ENCODE measurements at regions not wholly inside any gene's neighbourhood (a gene's known extent, or its start where the extent isn't known, plus 50 kb on each side); places are given as distances from the start of the nearest gene placed in this dataset.

DNA sequence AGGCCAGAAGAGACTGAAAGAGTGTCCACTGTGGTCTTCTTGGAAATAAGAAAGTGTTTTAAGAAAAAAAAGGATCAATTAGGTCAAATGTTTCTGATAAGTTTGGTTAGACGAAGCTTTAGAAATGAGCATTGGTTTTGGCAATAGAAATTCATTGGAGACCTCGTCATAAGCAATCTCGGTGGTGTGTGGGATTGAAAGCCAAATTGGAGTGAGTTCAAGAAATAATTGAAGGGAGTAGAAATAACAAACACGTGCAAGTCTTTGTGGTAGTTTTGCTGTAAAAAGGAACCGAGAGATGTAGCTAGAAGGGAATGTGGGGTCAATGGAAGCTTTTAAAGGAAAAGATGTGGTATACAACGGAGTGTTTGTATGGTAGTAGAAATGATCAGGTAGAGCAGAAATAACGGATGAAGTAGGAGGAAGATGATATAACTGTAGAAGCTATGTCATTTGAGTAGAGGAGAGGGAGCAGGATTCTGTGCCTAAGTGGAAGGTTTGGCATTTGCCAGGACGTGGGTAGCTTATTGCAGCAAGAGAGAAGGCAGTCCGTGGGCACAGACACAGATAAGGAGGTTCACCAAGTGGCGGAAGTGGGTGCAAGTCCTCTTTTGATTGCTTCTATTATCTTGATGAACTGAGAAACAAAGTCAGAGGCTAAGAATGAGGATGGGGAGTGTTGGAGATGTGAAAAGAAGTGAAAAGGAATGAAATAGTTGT, 146.2 kb downstream of the DACT1 start:
- ChIA-PET CTCF (ENCODE audit: partially characterized antibody) (interaction anchor here (1.5 kb wide), 1 partner anchor 11 kb away, joined by 4 read pairs; no protein-coding TSS in a partner anchor), POLR2A (ENCODE audit: partially characterized antibody) (no interaction called here)
- no peaks in the 10 kb centered on the region for H3K36me3 Mint-ChIP-seq
- H3K4me1 Mint-ChIP-seq, result no peaks in the 10 kb centered on the region
- Histone ChIP-seq H3K36me3 (ENCODE audit: insufficient read depth, low read length) (no peaks in the 10 kb centered on the region), H3K4me1 (ENCODE audit: insufficient read depth, low read length) (no peaks in the 10 kb centered on the region), H3K27ac (ENCODE audit: low read depth, low read length) (no peak overlapping the region), H3K9me3 (ENCODE audit: control insufficient read depth in 1 of 2, low read length in 2 of 2) (no peaks in the 10 kb centered on the region), H3K27me3 (ENCODE audit: insufficient read depth, low read length) (no peaks in the 10 kb centered on the region), H3K4me3 (ENCODE audit: low read length in 2 of 2) (no peak overlapping the region)
- no peak for DNase-seq
- no peak overlapping the region for H3K27ac Mint-ChIP-seq
- H3K4me3 Mint-ChIP-seq, result no peak overlapping the region
- peaks cover 0 to 2% (median 0%) of the 10 kb centered on the region in 8 donors for H3K9me3 Mint-ChIP-seq
- H3K27me3 Mint-ChIP-seq, result peaks cover 0 to 4% of the 10 kb centered on the region in 2 donors
- intact Hi-C loops (cut with micrococcal nuclease), result no loop called here

DNA sequence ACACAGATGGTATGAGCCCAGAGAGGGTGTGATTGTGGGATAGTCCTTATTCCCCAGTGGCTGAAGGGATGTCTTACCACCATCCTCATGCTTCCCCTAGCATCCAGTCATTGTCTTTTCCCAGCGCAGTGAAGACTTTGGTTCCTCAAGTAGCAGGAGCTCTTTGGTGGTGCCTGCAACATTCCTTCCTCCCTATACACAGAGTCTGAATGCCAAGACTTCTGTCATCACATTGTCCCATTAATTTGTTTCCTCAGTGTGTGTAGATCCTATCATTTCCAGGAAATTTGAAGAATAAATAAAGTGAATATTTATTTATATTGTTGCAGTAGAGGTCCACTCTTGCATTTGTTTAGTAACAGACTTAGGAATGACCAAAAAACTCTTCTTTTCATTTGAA, 147.2 kb downstream of the DACT1 start:
- Mint-ChIP-seq H3K9me3 (peaks cover 0 to 2% (median 0%) of the 10 kb centered on the region in 8 donors), H3K27me3 (peaks cover 0 to 4% of the 10 kb centered on the region in 2 donors), H3K4me1 (no peaks in the 10 kb centered on the region), H3K36me3 (no peaks in the 10 kb centered on the region), H3K4me3 (no peak overlapping the region), H3K27ac (no peak overlapping the region)
- intact Hi-C loops (cut with micrococcal nuclease), result no loop called here
- Histone ChIP-seq H3K9me3 (ENCODE audit: control insufficient read depth in 1 of 2, low read length in 2 of 2) (no peaks in the 10 kb centered on the region), H3K27ac (ENCODE audit: low read depth, low read length) (no peak overlapping the region), H3K27me3 (ENCODE audit: insufficient read depth, low read length) (no peaks in the 10 kb centered on the region), H3K4me3 (ENCODE audit: low read length in 2 of 2) (no peak overlapping the region), H3K4me1 (ENCODE audit: insufficient read depth, low read length) (no peaks in the 10 kb centered on the region), H3K36me3 (ENCODE audit: insufficient read depth, low read length) (no peaks in the 10 kb centered on the region)
- no peak for DNase-seq
- ChIA-PET POLR2A (ENCODE audit: partially characterized antibody) (no interaction called here), CTCF (ENCODE audit: partially characterized antibody) (no interaction called here)

DNA sequence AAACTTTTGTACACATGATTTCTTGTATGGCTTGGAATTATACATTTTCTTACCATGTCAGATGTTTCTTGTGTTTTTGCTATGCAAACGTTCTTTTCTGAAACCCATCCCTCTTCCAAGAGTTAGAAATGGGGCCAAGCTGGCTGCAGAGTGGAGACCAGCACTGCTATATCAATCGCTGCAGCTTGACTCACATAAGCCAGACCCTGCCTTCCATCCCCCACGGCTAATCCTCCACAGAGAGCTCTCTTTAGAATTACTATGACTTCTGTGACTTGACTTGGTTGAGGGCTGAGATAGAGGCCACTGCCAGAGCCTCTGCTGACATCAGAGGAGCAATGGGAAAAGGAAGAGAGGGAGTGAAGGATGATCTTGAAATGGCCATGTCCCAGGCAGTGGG, 147.9 kb downstream of the DACT1 start:
- H3K27ac Mint-ChIP-seq, result no peak overlapping the region
- POLR2A ChIA-PET (ENCODE audit: partially characterized antibody), result no interaction called here
- no peak overlapping the region for H3K4me3 ChIP-seq (ENCODE audit: low read length in 2 of 2)
- intact Hi-C loops (cut with micrococcal nuclease), result no loop called here
- no peaks in the 10 kb centered on the region for H3K4me1 ChIP-seq (ENCODE audit: insufficient read depth, low read length)
- H3K36me3 ChIP-seq (ENCODE audit: insufficient read depth, low read length), result no peaks in the 10 kb centered on the region
- CTCF ChIA-PET (ENCODE audit: partially characterized antibody), result no interaction called here
- H3K9me3 Mint-ChIP-seq, result peaks cover 0 to 2% (median 0%) of the 10 kb centered on the region in 8 donors
- no peaks in the 10 kb centered on the region for H3K4me1 Mint-ChIP-seq
- H3K27ac ChIP-seq (ENCODE audit: low read depth, low read length), result no peak overlapping the region
- H3K27me3 ChIP-seq (ENCODE audit: insufficient read depth, low read length), result no peaks in the 10 kb centered on the region
- no peaks in the 10 kb centered on the region for H3K36me3 Mint-ChIP-seq
- peaks cover 0 to 1% of the 10 kb centered on the region in 2 donors for H3K27me3 Mint-ChIP-seq
- no peak overlapping the region for H3K4me3 Mint-ChIP-seq
- H3K9me3 ChIP-seq (ENCODE audit: control insufficient read depth in 1 of 2, low read length in 2 of 2), result no peaks in the 10 kb centered on the region
- DNase-seq, result no peak

DNA sequence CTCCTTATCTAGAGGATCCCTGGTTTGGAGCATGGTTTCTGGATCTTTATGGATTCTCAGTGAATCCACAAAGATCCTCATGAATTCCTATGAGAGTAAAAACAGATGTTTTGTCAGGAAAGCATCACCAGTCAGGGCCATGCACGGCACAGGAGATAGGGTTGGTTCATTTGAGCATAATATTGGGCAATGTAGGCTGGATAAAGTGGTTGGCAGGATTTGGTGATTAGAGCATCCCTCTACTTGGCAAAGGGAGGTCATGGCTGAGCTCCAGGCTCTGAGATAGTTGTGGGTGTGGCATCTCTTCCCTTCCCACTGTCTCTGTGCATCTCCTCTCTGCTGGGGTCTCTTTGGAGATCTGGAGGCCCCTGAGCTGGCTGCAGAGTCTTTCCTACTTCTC, 149.8 kb downstream of the DACT1 start:
- Mint-ChIP-seq H3K4me1 (no peaks in the 10 kb centered on the region), H3K27ac (no peak overlapping the region), H3K27me3 (peaks cover 0 to 1% of the 10 kb centered on the region in 2 donors), H3K36me3 (no peaks in the 10 kb centered on the region), H3K9me3 (peaks cover 0 to 2% (median 0%) of the 10 kb centered on the region in 8 donors), H3K4me3 (no peak overlapping the region)
- Histone ChIP-seq H3K4me3 (ENCODE audit: low read length in 2 of 2) (no peak overlapping the region), H3K36me3 (ENCODE audit: insufficient read depth, low read length) (no peaks in the 10 kb centered on the region), H3K9me3 (ENCODE audit: control insufficient read depth in 1 of 2, low read length in 2 of 2) (no peaks in the 10 kb centered on the region), H3K27ac (ENCODE audit: low read depth, low read length) (no peak overlapping the region), H3K4me1 (ENCODE audit: insufficient read depth, low read length) (no peaks in the 10 kb centered on the region), H3K27me3 (ENCODE audit: insufficient read depth, low read length) (no peaks in the 10 kb centered on the region)
- intact Hi-C loops (cut with micrococcal nuclease), result no loop called here
- DNase-seq, result no peak
- CTCF ChIA-PET (ENCODE audit: partially characterized antibody), result no interaction called here
- POLR2A ChIA-PET (ENCODE audit: partially characterized antibody), result no interaction called here

DNA sequence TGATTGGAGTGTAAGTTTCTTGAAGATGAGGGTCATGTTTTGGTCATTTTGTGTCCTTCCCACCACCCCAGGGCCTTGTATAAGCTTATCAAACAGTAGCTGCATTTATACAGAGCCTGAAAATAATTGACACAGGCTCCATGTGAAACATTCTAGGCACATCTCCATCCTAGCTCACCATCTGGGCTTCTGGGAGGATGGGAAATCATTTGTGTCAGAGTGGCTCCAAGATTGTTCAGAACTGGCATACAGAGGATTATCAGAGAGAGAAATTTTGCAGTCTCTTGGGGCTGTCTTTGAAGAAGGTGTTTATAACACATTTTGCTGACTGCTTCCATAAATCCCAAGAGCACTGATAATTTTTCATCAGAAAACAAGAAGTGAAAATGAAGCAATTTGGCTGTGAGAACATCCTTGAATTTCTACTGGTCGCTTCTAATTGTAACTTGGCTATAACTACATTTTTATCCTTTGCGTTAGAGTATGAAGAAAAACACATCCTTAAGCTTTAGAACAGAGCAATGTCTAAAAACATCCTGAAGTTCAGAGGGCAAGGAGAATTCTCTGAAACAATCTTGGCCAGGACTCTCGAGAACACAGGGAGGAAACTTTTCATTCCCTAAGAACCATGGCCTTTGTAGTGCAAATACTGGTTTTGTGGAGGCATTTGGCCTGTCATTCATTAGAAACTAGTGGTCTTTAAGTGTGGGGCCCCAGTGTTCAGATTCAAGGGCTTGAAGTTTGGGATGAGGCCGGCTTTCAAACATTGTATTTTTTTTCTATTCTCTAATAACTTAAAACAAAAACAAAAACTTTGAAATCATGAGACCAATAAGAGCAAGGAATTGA, 151.1 kb downstream of the DACT1 start:
- CTCF ChIA-PET (ENCODE audit: partially characterized antibody), result no interaction called here
- Histone ChIP-seq H3K27me3 (ENCODE audit: insufficient read depth, low read length) (no peaks in the 10 kb centered on the region), H3K27ac (ENCODE audit: low read depth, low read length) (no peak overlapping the region), H3K4me3 (ENCODE audit: low read length in 2 of 2) (no peak overlapping the region), H3K9me3 (ENCODE audit: control insufficient read depth in 1 of 2, low read length in 2 of 2) (no peaks in the 10 kb centered on the region), H3K4me1 (ENCODE audit: insufficient read depth, low read length) (no peaks in the 10 kb centered on the region), H3K36me3 (ENCODE audit: insufficient read depth, low read length) (no peaks in the 10 kb centered on the region)
- Mint-ChIP-seq H3K27ac (no peak overlapping the region), H3K4me3 (no peak overlapping the region), H3K36me3 (no peaks in the 10 kb centered on the region), H3K27me3 (peaks cover 0 to 6% of the 10 kb centered on the region in 2 donors), H3K9me3 (peaks cover 0 to 3% (median 0%) of the 10 kb centered on the region in 8 donors), H3K4me1 (no peaks in the 10 kb centered on the region)
- POLR2A ChIA-PET (ENCODE audit: partially characterized antibody), result no interaction called here
- intact Hi-C loops (cut with micrococcal nuclease), result no loop called here
- DNase-seq, result no peak

DNA sequence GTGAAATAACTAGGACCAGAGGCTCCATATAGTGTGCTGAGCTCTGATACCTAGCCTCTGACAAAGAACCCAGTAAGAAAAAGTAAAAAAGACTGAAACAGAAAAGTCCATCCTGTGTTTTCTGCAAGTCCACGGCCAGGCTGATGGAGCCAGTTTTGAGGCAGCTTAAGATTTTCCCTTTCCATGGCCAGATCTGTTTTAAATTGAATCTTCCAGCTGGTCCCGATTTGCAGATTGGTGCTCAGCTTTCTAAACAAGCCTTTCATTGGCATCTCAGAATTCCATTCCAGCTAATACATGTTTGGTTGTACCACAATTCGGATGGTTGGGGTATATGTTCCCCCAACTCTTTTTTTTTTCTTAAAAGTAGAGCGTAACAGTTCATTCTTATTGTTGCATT, 152.0 kb downstream of the DACT1 start:
- intact Hi-C loops (cut with micrococcal nuclease), result no loop called here
- H3K27me3 ChIP-seq (ENCODE audit: insufficient read depth, low read length), result no peaks in the 10 kb centered on the region
- no peak for DNase-seq
- H3K27ac Mint-ChIP-seq, result no peak overlapping the region
- H3K4me1 Mint-ChIP-seq, result no peaks in the 10 kb centered on the region
- H3K4me1 ChIP-seq (ENCODE audit: insufficient read depth, low read length), result no peaks in the 10 kb centered on the region
- no peak overlapping the region for H3K4me3 ChIP-seq (ENCODE audit: low read length in 2 of 2)
- peaks cover 0 to 6% of the 10 kb centered on the region in 2 donors for H3K27me3 Mint-ChIP-seq
- H3K9me3 Mint-ChIP-seq, result peaks cover 0 to 3% (median 0%) of the 10 kb centered on the region in 8 donors
- H3K27ac ChIP-seq (ENCODE audit: low read depth, low read length), result no peak overlapping the region
- CTCF ChIA-PET (ENCODE audit: partially characterized antibody), result no interaction called here
- H3K9me3 ChIP-seq (ENCODE audit: control insufficient read depth in 1 of 2, low read length in 2 of 2), result no peaks in the 10 kb centered on the region
- no peak overlapping the region for H3K4me3 Mint-ChIP-seq
- H3K36me3 ChIP-seq (ENCODE audit: insufficient read depth, low read length), result no peaks in the 10 kb centered on the region
- H3K36me3 Mint-ChIP-seq, result no peaks in the 10 kb centered on the region
- POLR2A ChIA-PET (ENCODE audit: partially characterized antibody), result no interaction called here

DNA sequence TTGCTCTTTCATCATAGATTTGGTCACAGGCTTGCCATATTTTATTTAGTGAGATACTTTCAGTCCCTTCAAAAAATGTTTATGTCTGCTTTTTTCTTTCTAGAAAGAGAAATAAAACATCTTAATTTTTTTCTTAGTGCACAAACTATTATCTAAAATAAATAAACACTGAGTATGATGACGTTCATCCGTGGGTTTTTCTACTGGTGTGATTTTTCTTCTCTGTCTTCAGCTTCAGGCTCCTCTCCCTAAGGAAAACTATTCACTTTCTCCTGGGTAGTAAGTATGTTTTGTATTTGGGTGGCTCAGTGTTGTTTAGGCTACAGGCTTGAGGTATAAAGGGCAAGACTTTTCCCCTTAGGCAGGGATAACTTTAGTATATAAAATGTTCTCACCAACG, 154.7 kb downstream of the DACT1 start:
- no peaks in the 10 kb centered on the region for H3K27me3 ChIP-seq (ENCODE audit: insufficient read depth, low read length)
- no peaks in the 10 kb centered on the region for H3K9me3 ChIP-seq (ENCODE audit: control insufficient read depth in 1 of 2, low read length in 2 of 2)
- H3K4me1 ChIP-seq (ENCODE audit: insufficient read depth, low read length), result no peaks in the 10 kb centered on the region
- H3K36me3 Mint-ChIP-seq, result no peaks in the 10 kb centered on the region
- ChIA-PET CTCF (ENCODE audit: partially characterized antibody) (no interaction called here), POLR2A (ENCODE audit: partially characterized antibody) (no interaction called here)
- peaks cover 0 to 3% (median 0%) of the 10 kb centered on the region in 8 donors for H3K9me3 Mint-ChIP-seq
- H3K4me3 ChIP-seq (ENCODE audit: low read length in 2 of 2), result no peak overlapping the region
- H3K36me3 ChIP-seq (ENCODE audit: insufficient read depth, low read length), result no peaks in the 10 kb centered on the region
- H3K4me3 Mint-ChIP-seq, result no peak overlapping the region
- intact Hi-C loops (cut with micrococcal nuclease), result no loop called here
- peaks cover 0 to 4% of the 10 kb centered on the region in 2 donors for H3K27me3 Mint-ChIP-seq
- DNase-seq, result no peak
- H3K27ac ChIP-seq (ENCODE audit: low read depth, low read length), result no peak overlapping the region
- H3K4me1 Mint-ChIP-seq, result no peaks in the 10 kb centered on the region
- H3K27ac Mint-ChIP-seq, result no peak overlapping the region
